ENCODE measurements at regions not wholly inside any gene's neighbourhood (a gene's known extent, or its start where the extent isn't known, plus 50 kb on each side); places are given as distances from the start of the nearest gene placed in this dataset.

DNA sequence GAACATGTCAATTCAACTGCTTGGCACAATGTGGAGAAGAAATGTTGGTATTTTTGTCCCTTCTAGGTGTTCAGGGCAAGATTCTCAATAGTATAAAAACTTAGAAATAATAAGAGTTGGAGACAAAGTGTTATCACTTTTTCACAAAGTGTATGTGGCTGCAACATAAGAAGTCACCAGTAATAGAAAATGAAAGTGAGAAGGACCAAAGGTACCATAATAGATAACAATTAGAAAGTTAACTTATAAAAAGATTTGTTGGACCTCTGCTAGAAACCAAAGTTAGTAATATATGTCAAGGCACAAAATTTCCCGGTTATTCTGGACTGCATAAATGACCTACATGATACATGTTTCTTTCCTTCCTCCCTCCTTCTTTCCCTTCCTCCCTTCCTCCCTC, 1535.3 kb downstream of the EFNA5 start:
- DNase-seq (ENCODE audit: low read depth, low spot score), result no peak
- no peak for TF ChIP-seq POLR2AphosphoS5 (IDR thresholded peaks at IDR 0.05; ENCODE audit: borderline replicate concordance, low read depth, low read length)
- TF ChIP-seq FOXP2 (optimal IDR thresholded peaks at IDR 0.05; ENCODE audit: control extremely low read depth, extremely low read length, insufficient read depth), result no peak
- Histone ChIP-seq H3K9me3 (ENCODE audit: low read depth, low read length) (no peaks in the 10 kb centered on the region), H3K27ac (peak overlapping the region; percentile 79), H3K4me3 (0 out of 2 replicates have a peak overlapping the region, but pooled peaks have one; percentile 9), H3K36me3 (ENCODE audit: insufficient read depth, low read length) (no peaks in the 10 kb centered on the region), H3K9ac (ENCODE audit: insufficient read length) (no peak overlapping the region)

DNA sequence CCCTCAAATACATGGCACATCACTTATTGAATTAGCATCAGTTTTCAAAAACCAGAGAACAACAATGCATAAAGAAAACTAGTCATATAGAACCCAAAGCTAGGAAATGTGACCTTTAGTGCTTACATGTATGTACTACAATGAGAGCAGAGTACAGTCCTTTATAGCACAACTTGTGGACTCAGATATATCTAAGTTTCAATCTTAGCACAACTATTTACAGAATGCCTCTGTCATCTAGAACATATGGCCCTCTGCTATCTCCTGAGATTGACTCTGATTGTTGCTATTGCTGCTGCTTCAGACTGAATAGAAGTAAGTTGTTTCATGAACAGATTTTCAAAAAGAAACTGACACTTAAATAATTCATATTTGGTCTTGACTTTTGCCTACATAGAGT, 1536.2 kb downstream of the EFNA5 start:
- no peak overlapping the region for H3K4me3 ChIP-seq
- TF ChIP-seq POLR2AphosphoS5 (IDR thresholded peaks at IDR 0.05; ENCODE audit: borderline replicate concordance, low read depth, low read length) (no peak), FOXP2 (optimal IDR thresholded peaks at IDR 0.05; ENCODE audit: control extremely low read depth, extremely low read length, insufficient read depth) (no peak), EZH2 (IDR thresholded peaks at IDR 0.05) (no peak)
- no peaks in the 10 kb centered on the region for H3K9me3 ChIP-seq (ENCODE audit: low read depth, low read length)
- DNase-seq (ENCODE audit: low read depth, low spot score), result no peak
- H3K36me3 ChIP-seq (ENCODE audit: insufficient read depth, low read length), result no peaks in the 10 kb centered on the region
- H3K9ac ChIP-seq (ENCODE audit: insufficient read length), result no peak overlapping the region
- peak overlapping the region; percentile 79 for H3K27ac ChIP-seq

DNA sequence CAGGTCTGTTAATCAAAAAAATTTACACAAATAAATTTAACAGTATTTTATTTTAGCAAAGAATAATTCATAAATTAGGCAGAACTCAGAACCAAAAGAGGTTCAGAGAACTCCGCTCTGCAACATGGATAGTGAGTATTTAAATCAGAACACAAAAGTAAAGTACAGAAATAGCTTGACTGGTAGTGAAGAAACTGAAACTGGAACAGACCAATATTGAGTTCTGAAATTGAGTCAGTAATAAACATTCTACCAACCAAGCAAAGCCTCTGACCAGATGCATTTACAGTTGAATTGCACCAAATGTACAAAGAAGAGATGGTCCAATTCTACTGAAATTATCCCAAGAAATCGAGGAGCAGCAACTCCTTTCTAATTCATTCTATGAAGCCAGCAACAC, 1542.8 kb downstream of the EFNA5 start:
- no peak for DNase-seq (ENCODE audit: low read depth, low spot score)
- Histone ChIP-seq H3K27ac (no peak overlapping the region), H3K9me3 (ENCODE audit: low read depth, low read length) (no peaks in the 10 kb centered on the region), H3K36me3 (ENCODE audit: insufficient read depth, low read length) (no peaks in the 10 kb centered on the region), H3K9ac (ENCODE audit: insufficient read length) (no peak overlapping the region), H3K4me3 (no peak overlapping the region)
- no peak for TF ChIP-seq EZH2 (IDR thresholded peaks at IDR 0.05)
- no peak for TF ChIP-seq FOXP2 (optimal IDR thresholded peaks at IDR 0.05; ENCODE audit: control extremely low read depth, extremely low read length, insufficient read depth)
- TF ChIP-seq POLR2AphosphoS5 (IDR thresholded peaks at IDR 0.05; ENCODE audit: borderline replicate concordance, low read depth, low read length), result no peak

DNA sequence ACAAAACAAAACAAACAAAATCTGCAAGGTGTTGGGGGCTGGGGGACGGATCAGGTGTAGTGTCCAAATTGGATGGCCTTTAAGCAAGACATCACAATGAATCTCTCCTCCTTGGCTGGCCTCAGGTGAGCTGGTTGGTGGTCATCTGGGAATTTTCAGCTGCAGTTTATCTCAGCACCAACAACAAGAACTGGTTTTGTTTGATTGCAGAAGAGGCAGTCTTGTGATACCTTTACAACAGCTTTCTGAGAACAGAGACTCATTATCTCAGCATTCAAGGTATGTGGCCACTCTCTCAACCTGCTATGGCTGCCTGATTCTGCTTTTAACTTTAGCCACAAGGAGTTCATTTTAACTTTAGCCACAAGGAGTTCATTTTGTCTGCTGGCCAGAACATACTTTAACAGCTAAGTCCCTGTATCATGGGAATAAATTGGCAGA, 1543.4 kb downstream of the EFNA5 start:
- TF ChIP-seq EZH2 (IDR thresholded peaks at IDR 0.05) (no peak), POLR2AphosphoS5 (IDR thresholded peaks at IDR 0.05; ENCODE audit: borderline replicate concordance, low read depth, low read length) (no peak), FOXP2 (optimal IDR thresholded peaks at IDR 0.05; ENCODE audit: control extremely low read depth, extremely low read length, insufficient read depth) (no peak)
- H3K9me3 ChIP-seq (ENCODE audit: low read depth, low read length), result no peaks in the 10 kb centered on the region
- DNase-seq (ENCODE audit: low read depth, low spot score), result no peak
- no peak overlapping the region for H3K9ac ChIP-seq (ENCODE audit: insufficient read length)
- no peak overlapping the region for H3K27ac ChIP-seq
- no peaks in the 10 kb centered on the region for H3K36me3 ChIP-seq (ENCODE audit: insufficient read depth, low read length)
- no peak overlapping the region for H3K4me3 ChIP-seq

DNA sequence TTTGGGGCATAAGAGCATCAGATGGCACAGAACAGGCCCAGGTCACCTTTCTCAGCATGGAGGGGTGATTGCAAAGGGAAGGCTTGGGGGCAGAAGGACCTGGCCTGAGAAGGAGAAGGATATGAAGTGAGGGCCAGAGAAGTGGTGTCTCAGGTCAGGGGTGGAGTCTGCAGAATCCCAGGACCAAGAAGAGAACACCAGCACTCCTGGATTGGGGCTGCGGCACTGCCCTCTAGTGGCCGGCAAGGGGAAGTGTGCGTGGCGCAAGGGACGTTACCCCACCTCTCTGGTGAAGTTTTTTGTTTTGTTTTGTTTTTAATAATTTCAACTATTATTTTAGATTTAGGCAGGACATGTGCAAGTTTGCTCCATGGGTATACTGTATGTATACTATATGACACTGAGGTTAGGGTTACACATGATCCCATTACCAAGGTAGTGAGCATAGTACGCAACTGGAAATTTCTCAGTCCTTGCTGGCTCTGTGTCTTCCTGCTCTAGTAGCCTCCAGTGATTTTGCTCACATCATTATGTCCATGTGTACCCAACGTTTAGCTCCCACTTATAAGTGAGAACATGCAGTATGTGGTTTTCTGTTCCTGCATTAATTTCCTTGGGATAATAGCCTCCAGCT, 1548.6 kb downstream of the EFNA5 start:
- Histone ChIP-seq H3K9me3 (ENCODE audit: low read depth, low read length) (no peaks in the 10 kb centered on the region), H3K4me3 (no peak overlapping the region), H3K9ac (ENCODE audit: insufficient read length) (no peak overlapping the region), H3K36me3 (ENCODE audit: insufficient read depth, low read length) (no peaks in the 10 kb centered on the region), H3K27ac (no peak overlapping the region)
- DNase-seq (ENCODE audit: low read depth, low spot score), result no peak
- TF ChIP-seq POLR2AphosphoS5 (IDR thresholded peaks at IDR 0.05; ENCODE audit: borderline replicate concordance, low read depth, low read length), result no peak
- no peak for TF ChIP-seq FOXP2 (optimal IDR thresholded peaks at IDR 0.05; ENCODE audit: control extremely low read depth, extremely low read length, insufficient read depth)
- TF ChIP-seq EZH2 (IDR thresholded peaks at IDR 0.05), result no peak

DNA sequence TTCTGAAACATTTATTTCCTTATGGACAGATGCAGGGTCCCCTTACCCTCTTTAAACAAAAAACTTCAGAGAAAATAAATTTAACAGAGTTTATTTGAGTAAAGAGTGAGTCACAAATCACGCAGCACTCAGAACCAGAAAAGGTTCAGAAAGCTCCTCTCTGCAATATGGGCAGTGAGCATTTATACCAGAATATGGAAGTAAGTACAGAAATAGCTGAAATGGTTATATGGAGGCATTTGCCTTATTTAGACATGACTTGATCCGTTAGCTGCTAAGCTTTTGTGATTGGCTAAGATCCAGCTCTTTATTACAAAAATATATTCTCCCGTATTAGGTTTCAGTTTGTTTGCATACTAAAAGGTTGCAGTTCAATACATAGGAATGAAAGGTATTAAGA, 1554.1 kb downstream of the EFNA5 start:
- Histone ChIP-seq H3K36me3 (ENCODE audit: insufficient read depth, low read length) (no peaks in the 10 kb centered on the region), H3K4me3 (no peak overlapping the region), H3K9ac (ENCODE audit: insufficient read length) (no peak overlapping the region), H3K27ac (no peak overlapping the region), H3K9me3 (ENCODE audit: low read depth, low read length) (no peaks in the 10 kb centered on the region)
- TF ChIP-seq EZH2 (IDR thresholded peaks at IDR 0.05) (no peak), FOXP2 (optimal IDR thresholded peaks at IDR 0.05; ENCODE audit: control extremely low read depth, extremely low read length, insufficient read depth) (no peak), POLR2AphosphoS5 (IDR thresholded peaks at IDR 0.05; ENCODE audit: borderline replicate concordance, low read depth, low read length) (no peak)
- no peak for DNase-seq (ENCODE audit: low read depth, low spot score)

DNA sequence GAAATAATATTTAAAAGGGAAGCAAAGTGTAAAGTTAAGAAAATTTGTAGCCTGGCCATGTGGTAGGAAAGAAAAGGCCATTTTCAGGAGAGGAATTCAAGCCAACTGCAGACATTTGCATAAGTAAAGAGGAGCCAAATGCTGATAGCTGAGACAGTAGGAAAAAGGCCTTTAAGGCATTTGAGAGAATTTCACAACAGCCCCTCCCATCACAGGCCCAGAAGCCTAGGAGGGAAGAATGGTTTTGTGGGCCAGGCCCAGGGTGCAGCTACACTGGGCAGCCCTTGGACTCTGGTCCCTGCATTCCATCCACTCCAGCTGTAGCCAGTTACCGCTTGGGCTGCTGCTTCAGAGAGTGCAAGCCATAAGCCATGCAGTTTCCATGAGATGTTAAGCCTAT, 1556.8 kb downstream of the EFNA5 start:
- DNase-seq (ENCODE audit: low read depth, low spot score), result no peak
- TF ChIP-seq FOXP2 (optimal IDR thresholded peaks at IDR 0.05; ENCODE audit: control extremely low read depth, extremely low read length, insufficient read depth) (no peak), EZH2 (IDR thresholded peaks at IDR 0.05) (no peak), POLR2AphosphoS5 (IDR thresholded peaks at IDR 0.05; ENCODE audit: borderline replicate concordance, low read depth, low read length) (no peak)
- Histone ChIP-seq H3K36me3 (ENCODE audit: insufficient read depth, low read length) (no peaks in the 10 kb centered on the region), H3K9me3 (ENCODE audit: low read depth, low read length) (no peaks in the 10 kb centered on the region), H3K27ac (no peak overlapping the region), H3K9ac (ENCODE audit: insufficient read length) (no peak overlapping the region), H3K4me3 (no peak overlapping the region)

DNA sequence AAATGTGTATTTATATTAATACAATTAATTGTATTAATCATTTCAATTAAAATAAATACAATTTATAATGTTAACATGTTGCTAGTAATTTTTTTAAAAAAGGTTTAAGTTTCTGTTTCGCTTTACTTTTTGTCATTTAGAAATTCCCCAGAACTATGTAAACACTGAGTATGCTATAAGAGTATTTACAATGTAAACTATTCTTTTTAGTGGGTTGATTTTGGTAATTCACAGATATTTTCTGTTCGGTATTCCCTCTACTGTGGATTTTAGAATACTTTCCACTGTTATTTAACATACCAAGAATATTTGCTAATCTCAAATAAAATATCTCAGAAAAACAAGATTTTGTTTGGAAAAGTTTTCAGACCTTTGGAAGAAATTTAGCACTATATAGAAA, 1564.4 kb downstream of the EFNA5 start:
- H3K9me3 ChIP-seq (ENCODE audit: low read depth, low read length), result no peaks in the 10 kb centered on the region
- no peak overlapping the region for H3K27ac ChIP-seq
- TF ChIP-seq FOXP2 (optimal IDR thresholded peaks at IDR 0.05; ENCODE audit: control extremely low read depth, extremely low read length, insufficient read depth), result no peak
- TF ChIP-seq POLR2AphosphoS5 (IDR thresholded peaks at IDR 0.05; ENCODE audit: borderline replicate concordance, low read depth, low read length), result no peak
- no peak for TF ChIP-seq EZH2 (IDR thresholded peaks at IDR 0.05)

DNA sequence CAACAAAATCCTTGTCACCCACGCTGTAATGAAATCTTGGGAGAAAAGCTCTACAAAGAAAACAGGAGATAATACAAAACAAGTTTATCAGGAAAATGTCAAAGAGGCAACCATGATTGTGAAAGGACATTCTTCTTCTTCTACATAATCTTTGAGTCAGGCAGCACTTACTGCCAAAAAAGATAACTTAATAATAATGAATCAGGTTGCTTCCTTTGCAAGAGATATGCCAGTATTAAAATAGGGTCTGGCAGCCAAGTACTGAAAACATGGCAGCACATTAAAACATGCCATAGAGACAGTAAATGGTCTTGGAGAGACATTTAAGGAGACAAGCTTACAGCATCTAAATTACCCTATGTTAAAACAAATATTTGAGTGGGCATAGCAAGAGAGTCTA, 1573.4 kb downstream of the EFNA5 start:
- no peak for DNase-seq (ENCODE audit: low read depth, low spot score)
- TF ChIP-seq FOXP2 (optimal IDR thresholded peaks at IDR 0.05; ENCODE audit: control extremely low read depth, extremely low read length, insufficient read depth), result no peak
- TF ChIP-seq POLR2AphosphoS5 (IDR thresholded peaks at IDR 0.05; ENCODE audit: borderline replicate concordance, low read depth, low read length), result no peak
- TF ChIP-seq EZH2 (IDR thresholded peaks at IDR 0.05), result no peak
- Histone ChIP-seq H3K27ac (no peak overlapping the region), H3K9ac (ENCODE audit: insufficient read length) (no peak overlapping the region), H3K4me3 (no peak overlapping the region), H3K9me3 (ENCODE audit: low read depth, low read length) (no peaks in the 10 kb centered on the region), H3K36me3 (ENCODE audit: insufficient read depth, low read length) (no peaks in the 10 kb centered on the region)

More for the DNA sequence above, 1564.4 kb downstream of the EFNA5 start:
- H3K9ac ChIP-seq (ENCODE audit: insufficient read length), result no peak overlapping the region
- no peak overlapping the region for H3K4me3 ChIP-seq
- no peak for DNase-seq (ENCODE audit: low read depth, low spot score)
- H3K36me3 ChIP-seq (ENCODE audit: insufficient read depth, low read length), result no peaks in the 10 kb centered on the region

Data from SK-N-MC (cell line).